ENCODE measurements at regions not wholly inside any gene's neighbourhood (a gene's known extent, or its start where the extent isn't known, plus 50 kb on each side); places are given as distances from the start of the nearest gene placed in this dataset.
"Not testable (repeated sequence)": the region's sequence is repeated elsewhere in the genome, so short reads cannot be mapped to it uniquely, and the experiment has no call there.

GRCh38 chr4:33465565-33465964, 2745.4 kb downstream of the PCDH7 start:
- DNase-seq, result no peak

DNA sequence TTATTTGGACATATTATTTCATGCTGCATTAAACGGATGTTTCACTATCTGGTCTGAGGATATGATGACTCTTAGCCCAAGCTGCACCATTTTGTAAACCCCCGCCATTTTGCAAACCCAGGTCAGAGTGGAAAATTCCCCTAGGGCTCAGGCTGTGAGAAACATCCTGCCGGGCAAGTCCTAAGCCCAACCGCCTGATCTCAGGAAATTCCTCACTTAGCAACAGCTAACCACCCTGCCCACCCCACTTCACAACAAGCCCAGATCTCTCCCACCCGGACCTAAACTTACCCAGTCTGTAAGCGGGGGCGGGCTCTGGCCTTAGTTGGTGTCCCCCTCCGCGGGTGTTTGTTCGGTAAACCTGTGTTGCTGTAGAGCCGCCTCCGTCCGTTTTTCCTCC, 2747.1 kb downstream of the PCDH7 start:
- no peak for DNase-seq

DNA sequence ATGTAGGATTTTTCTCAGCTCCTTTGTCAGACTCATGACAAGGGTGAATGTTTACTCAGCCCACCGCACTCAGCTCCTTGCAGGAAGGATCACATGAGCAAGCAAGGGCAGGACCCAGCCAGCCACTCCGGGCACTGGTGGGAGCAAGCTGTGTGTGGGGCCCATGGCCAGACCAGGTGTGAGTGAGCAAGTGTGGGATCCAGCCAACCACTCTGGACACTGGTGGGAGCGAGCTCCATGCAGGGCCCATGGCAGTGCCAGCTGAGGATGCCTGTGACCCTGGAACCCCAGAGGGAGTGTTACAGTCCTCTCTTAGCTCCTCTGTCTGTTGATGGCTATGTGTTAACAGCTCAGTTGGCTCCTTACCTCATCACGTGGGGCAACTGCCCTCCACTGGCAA, 2750.6 kb downstream of the PCDH7 start:
- DNase-seq, result no peak

DNA sequence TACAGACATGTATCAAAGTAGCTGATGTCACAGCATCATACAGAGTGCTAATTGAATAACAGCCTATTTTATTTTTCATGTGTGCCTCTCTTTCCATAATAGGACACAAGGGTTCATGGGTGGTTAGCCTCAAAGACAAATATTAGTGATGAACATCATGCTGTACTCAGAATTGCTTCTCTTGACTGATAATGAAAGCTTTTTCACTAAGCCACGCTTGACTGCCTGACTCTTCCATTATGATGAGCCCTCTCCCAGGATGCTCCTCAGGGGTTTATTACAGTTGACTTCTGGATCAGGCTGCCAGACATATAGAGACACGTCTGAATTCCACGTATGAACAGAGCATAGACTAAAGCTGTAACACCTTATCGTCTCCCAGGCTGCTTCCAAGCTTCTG, 2757.5 kb downstream of the PCDH7 start:
- no peak for DNase-seq

GRCh38 chr4:33482773-33483172, 2761.5 kb downstream of the ARAP2 start:
- no peak for DNase-seq

DNA sequence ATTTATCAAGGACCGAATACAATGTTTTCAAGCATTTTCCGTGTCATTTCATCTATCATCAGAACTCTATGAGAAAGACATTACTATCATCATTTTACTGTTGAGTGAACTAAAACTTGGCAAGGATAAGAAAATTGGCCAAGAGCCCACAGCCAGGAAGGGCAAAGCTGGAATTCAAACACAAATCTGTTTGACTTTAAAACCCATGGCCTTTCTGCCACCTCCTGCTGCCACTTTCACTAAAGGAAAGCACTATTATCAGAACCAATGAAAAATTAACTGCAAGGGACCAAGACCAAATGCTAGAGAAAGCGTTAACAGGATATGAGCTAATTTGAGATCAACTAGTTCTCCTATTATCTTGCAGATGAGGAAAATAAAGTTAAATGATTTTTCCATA, 2759.2 kb downstream of the ARAP2 start:
- peak; percentile 14 to 18 for DNase-seq

GRCh38 chr4:33493231-33493630, 2751.1 kb downstream of the ARAP2 start:
- DNase-seq, result no peak

DNA sequence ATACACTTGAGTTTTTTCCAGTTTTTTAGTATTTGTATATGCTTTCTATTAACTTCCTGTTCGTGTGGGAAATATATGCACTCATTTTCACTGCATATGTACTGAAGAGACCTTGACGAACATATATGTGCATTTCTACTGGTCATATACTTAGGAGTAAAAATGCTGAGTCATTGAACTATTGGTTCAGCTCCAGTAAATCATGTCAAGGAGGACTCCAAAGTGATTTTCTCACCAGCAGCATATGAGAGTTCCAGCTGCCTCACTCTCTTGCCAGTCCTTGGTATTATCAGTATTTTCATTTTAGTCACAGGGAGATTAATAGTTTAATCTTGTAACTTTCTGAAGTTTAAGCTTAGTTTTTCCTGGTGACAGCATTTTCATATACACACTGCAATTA, 2750.2 kb downstream of the ARAP2 start:
- no peak for DNase-seq

DNA sequence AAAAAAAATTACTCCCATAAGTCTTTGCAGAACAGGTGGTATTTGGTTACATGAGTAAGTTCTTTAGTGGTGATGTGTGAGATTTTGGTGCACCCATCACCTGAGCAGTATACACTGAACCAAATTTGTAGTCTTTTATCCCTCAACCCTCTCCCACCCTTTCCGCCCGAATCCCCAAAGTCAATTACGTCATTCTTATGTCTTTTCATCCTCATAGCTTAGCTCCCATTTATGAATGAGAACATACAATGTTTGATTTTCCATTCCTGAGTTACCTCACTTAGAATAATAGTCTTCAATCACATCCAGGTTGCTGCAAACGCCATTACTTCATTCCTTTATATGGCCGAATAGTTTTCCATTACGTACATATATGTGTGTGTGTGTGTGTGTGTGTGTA, 2742.7 kb downstream of the ARAP2 start:
- not testable (repeated sequence) for DNase-seq

DNA sequence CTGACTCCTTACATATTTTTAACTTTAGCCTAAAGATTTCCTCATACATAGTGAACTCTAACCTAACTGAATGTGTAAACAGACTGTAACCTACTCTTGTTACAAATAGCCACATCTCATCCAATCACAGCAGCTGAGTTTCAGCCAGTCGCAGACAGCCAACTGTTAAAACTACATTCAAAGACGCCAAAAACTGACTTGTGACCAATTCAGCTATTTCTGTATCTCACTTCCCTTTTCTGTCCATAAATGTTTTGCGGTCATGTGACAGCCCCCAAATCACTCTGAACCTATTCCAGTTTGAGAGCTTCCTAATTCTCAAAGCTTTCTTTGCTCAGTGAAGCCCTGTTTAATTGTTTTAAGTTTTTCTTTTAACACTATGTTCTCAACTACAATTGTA, 2731.9 kb downstream of the ARAP2 start:
- DNase-seq, result no peak

- no peak for DNase-seq
Measured at GRCh38 chr4:33518856-33519255, 2725.5 kb downstream of the ARAP2 start.

DNA sequence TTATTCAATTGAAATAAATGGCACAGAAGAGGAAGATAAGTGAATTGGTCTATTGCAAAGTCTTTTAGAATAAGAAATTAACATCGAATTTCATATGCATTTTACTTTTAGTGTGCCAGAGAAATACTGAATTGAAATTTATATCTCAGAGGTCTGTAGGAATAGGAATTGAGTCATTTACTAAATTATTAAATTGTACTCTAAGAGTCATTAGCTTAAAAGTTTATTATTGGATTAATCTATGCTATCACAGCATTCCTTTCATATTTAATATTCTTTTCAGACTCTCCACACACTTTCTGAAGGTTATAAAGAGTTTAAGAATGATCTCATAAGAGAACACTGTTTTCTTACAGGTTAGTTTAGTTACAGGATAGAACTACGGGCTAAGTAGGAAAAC, 2711.5 kb downstream of the ARAP2 start:
- DNase-seq, result no peak

DNA sequence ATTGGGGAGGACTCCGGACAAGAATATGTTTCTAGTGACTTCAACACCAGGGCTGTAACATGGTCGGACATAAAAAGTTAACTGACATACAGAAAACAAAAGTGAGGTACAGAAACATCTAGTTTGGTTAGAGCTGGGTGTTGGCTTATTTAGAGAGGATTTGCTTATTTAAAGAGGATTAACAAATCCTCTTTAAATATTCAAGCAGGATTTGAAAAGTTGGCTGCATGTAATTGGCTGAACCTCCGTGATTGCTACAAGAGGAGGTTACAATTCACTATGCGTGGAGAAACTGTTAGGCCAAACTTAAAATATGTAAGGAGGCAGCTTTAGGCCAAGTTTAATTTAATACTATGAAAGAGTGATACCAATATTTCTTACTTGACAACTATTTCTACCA, 2707.4 kb downstream of the ARAP2 start:
- DNase-seq, result no peak

DNA sequence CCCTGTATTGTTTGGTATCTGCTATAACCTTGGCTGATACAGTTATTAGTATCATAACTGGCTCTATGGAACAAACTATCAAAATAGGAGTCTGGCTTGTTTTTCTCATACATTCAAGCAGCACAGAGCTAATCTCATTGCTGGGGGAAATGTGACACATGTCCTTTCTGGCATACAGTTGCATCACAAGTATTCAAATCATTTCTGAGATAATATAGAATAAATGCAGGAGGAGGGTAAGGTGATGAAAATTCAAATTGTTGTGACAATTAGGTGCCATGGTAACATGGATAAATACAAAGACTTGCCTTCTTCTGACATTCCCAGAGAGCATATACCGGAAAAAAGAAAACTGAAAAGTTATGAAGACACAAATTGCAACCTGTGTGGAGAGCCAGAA, 2706.8 kb downstream of the ARAP2 start:
- DNase-seq, result no peak

DNA sequence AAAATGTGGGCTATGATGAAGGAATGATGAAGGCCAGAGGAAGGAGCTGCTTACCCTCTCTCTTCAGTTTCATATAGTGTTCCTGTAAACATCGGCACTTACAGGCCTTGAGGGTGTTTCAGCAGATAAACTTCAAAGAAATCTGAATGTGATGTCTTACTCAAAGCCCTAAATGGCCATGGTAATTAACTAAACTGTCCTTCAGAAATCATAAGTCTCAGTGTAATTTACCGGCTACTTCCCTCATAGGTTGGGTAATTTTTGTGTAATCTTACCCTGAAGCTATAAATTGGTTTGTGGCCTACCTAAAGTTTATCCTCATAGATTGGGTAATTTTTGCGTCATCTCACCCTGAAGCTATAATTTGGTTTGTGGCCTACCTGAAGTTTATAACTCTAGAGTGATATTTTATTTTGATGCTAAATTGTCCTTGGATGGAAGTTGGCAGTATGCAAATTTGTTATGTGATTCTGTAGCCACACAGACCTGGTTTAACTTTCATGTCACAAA, 2700.3 kb downstream of the ARAP2 start:
- DNase-seq, result no peak

DNA sequence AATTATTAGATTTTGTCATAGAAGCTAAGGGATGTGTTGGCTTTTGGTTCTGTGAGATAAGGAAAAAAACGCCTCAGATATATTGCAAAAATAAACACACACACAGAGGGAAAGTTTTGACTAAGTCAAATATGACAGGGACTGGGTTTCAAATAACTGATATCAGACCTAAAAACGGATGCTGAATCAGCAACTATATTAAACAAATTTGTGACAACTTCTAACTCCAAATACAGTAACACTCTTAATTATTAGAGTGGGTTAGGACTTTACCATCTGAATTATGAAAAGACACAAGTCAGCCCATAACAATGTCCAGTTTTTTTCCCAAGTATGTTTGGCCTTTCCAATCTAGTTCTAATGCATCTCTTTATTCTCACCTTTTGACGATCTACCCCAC, 2693.1 kb downstream of the ARAP2 start:
- DNase-seq, result no peak

- DNase-seq, result no peak
Measured at GRCh38 chr4:33561259-33561658, 2683.1 kb downstream of the ARAP2 start.

DNA sequence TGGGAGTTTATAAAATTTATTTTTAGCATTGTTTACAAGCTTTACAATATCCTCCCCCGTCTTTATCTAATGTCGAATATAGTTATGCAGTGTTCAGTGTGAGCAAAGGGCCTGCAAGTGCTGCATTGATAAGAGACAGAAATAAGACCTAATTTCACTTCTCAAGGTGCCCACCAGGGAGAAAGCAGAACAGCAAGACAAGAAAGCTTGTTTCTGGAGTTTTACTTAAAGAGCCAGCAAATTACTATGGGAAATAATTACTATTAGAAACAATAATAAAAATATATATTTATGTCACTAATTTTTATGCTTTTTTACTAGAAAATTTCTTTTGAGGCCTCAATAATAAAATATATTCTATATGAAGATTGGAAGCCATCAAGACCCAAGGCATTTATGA, 2677.7 kb downstream of the ARAP2 start:
- DNase-seq, result no peak

- DNase-seq, result no peak
Measured at GRCh38 chr4:33577791-33578190, 2666.5 kb downstream of the ARAP2 start.

DNA sequence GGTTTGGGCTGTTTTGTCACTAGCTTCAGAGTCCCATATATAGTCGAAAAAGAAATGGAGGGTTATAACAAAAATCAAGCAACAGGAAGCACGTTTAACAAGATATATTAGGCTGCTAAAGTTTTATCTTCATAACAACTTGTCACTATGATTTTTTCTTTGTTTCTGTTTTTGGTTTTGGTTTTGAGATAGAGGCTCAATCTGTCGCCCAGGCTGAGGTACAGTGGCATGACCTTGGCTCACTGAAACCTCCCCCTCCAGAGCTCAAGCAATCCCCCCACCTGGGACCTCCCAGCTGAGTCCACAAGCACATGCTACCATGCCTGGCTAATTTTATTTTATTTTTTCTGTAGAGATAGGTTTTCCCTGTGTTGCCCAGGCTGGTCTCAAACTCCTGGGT, 2664.4 kb downstream of the ARAP2 start:
- no peak for DNase-seq

DNA sequence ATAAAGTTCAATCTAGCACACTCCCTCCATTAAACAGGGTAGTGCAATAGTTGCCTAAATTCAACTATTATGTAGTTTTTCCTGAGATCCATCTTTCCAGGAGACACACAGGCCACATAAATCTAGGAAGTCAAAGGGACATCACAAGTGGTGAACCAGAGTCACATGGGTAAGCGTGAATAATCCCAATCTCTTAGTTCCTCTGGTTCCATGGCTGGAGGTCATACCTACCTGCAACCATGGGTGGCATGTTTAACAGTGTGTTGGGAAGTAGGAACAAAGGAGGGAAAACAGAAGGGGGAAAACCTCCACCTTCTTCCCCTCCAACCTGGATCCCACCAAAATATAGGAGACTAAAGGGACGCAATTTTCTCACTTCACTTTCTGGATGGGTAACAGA, 2651.6 kb downstream of the ARAP2 start:
- no peak for DNase-seq

DNA sequence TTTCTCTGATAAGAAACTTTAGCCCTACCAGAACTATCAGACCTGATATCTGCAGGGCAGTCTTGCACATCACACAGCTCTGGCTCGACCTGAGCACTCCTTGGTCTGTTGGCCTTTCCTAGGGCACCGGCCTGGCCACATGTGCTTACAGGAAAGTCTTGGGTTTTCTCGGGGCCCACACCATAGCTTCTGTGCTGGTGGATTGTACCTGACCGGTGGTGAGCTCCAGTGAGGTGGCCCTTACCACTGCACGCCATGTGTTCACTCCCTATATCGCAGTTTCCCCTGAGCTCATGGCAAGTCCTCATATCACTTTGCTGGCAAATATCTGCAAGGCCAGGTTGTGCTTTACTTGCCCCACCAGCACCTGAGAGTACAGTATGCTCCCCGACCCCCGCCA, 2637.4 kb downstream of the ARAP2 start:
- DNase-seq, result no peak

DNA sequence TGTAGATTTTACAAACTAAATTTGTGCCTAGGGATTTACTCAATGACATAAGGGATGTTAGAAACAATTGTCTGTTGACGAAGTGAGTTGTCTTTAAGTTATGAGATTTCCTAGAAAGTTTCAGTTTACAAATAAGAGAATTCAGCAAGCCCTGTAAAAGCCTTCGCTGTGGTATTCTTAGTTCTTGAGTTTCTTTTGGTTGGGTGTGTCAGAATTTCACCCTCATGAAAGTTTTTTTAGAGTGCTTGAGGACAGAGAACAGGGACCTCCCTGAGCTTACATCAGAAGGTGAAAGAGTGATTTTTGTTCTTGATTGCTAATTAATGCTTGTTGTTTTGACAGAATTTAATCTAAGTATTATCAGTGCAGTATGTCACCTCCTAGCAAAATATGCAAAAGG, 2628.2 kb downstream of the ARAP2 start:
- DNase-seq, result no peak

DNA sequence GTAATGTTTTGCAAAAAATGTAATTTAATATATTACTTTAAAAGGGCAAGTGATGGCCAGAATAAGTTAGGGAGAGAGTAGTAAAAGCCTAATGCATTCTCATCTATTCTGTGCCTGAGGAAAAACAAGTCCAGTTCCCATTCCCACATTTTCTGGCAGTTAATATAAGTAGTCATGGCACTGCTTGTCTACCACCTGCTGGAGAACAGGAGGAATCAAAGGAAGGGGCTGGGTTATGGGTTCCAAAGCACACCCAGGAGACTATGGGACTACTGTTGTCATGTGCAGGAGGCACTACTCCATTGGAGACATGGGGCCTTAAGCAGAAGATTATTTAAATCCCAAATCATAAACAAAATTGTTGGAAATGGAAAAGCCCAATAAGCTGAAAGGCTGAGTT, 2618.6 kb downstream of the ARAP2 start:
- DNase-seq, result no peak

- DNase-seq, result peak; percentile 33 to 36
Measured at GRCh38 chr4:33626221-33626620, 2618.1 kb downstream of the ARAP2 start.
